Omental fat pad (tissue), 3 donors: ENCODE measurements at regions not wholly inside any gene's neighbourhood (a gene's known extent, or its start where the extent isn't known, plus 50 kb on each side); places are given as distances from the start of the nearest gene placed in this dataset.
"Not testable (repeated sequence)": the region's sequence is repeated elsewhere in the genome, so short reads cannot be mapped to it uniquely, and the experiment has no call there.

Experiments
- ATAC-seq: fragments of 150-250 bp; one replicate; pipeline ENCODE4 v1.9.1; 2016; ENCODE audit warnings: mild to moderate bottlenecking, moderate library complexity; ENCODE audit not compliant: low FRiP score
- DNase-seq: peaks from one replicate; pipeline ENCODE4 v3.0.0-alpha.2; 2019; ENCODE audit warnings: low spot score
- CTCF ChIP-seq, 3 donors: fragments of 450-650 bp; IDR thresholded peaks; one replicate each; pipeline ENCODE4 v1.5.1; 2016 to 2017; ENCODE audit warnings: antibody characterized with exemption in 3 of 3, mild to moderate bottlenecking in 3 of 3, moderate library complexity in 2 of 3

GRCh38 chr10:61023053-61023452, 79.1 kb upstream of the RHOBTB1 start:
- ATAC-seq (no peak), DNase-seq (no peak)
- no peak for TF ChIP-seq CTCF (IDR thresholded peaks at IDR 0.05)

GRCh38 chr10:61021926-61022325, 77.9 kb upstream of the RHOBTB1 start:
- ATAC-seq (no peak), DNase-seq (no peak)
- TF ChIP-seq CTCF (IDR thresholded peaks at IDR 0.05) = no peak

- ATAC-seq (no peak), DNase-seq (no peak)
- TF ChIP-seq CTCF (IDR thresholded peaks at IDR 0.05) = no peak
Observed at GRCh38 chr10:61020420-61021158, 76.6 kb upstream of the RHOBTB1 start.

GRCh38 chr10:61018146-61018545, 74.2 kb upstream of the RHOBTB1 start:
- TF ChIP-seq CTCF (IDR thresholded peaks at IDR 0.05) = no peak
- DNase-seq = no peak
- ATAC-seq = no peak

GRCh38 chr10:61016630-61017029, 72.6 kb upstream of the RHOBTB1 start:
- ATAC-seq = no peak
- TF ChIP-seq CTCF (IDR thresholded peaks at IDR 0.05) = no peak
- DNase-seq = no peak

- DNase-seq (no peak), ATAC-seq (no peak)
- TF ChIP-seq CTCF (IDR thresholded peaks at IDR 0.05) = no peak
Observed at GRCh38 chr10:61016007-61016406, 72.0 kb upstream of the RHOBTB1 start.

GRCh38 chr10:61010863-61011262, 66.9 kb upstream of the RHOBTB1 start:
- TF ChIP-seq CTCF (IDR thresholded peaks at IDR 0.05) = no peak
- DNase-seq = no peak
- ATAC-seq = no peak

- ATAC-seq = not testable (repeated sequence)
Observed at GRCh38 chr10:61003069-61003468, 59.1 kb upstream of the RHOBTB1 start.

More at GRCh38 chr10:61003069-61003468, 59.1 kb upstream of the RHOBTB1 start:
- not testable (repeated sequence) for DNase-seq
